GM10248 (cell line): ENCODE measurements at regions not wholly inside any gene's neighbourhood (a gene's known extent, or its start where the extent isn't known, plus 50 kb on each side); places are given as distances from the start of the nearest gene placed in this dataset.
"Not testable (repeated sequence)": the region's sequence is repeated elsewhere in the genome, so short reads cannot be mapped to it uniquely, and the experiment has no call there.

Experiments
- CTCF ChIA-PET: fragments of 300-600 bp; sonication (Branson Sonifier 250); formaldehyde crosslinking; extraction: SDS; loops from one replicate; lab custom pipeline; 2021; ENCODE audit warnings: antibody characterized with exemption; lab: Yijun Ruan, JAX
- POLR2A ChIA-PET: fragments of 350-650 bp; sonication (Branson Sonifier 250); formaldehyde crosslinking; extraction: SDS; loops from one replicate; lab custom pipeline; 2020; ENCODE audit warnings: antibody characterized with exemption; lab: Yijun Ruan, JAX
- DNase-seq: peaks from one replicate; pipeline ENCODE4 v3.0.0; 2012; ENCODE audit errors: extremely low spot score
- TF ChIP-seq, protein P1 (sequence below): IDR thresholded peaks from 2 replicates; pipeline ENCODE4 v1.5.1; 2012; ENCODE audit warnings: mild to moderate bottlenecking, low read depth; ENCODE audit errors: extremely low read depth, missing control alignments, control extremely low read depth

DNA sequence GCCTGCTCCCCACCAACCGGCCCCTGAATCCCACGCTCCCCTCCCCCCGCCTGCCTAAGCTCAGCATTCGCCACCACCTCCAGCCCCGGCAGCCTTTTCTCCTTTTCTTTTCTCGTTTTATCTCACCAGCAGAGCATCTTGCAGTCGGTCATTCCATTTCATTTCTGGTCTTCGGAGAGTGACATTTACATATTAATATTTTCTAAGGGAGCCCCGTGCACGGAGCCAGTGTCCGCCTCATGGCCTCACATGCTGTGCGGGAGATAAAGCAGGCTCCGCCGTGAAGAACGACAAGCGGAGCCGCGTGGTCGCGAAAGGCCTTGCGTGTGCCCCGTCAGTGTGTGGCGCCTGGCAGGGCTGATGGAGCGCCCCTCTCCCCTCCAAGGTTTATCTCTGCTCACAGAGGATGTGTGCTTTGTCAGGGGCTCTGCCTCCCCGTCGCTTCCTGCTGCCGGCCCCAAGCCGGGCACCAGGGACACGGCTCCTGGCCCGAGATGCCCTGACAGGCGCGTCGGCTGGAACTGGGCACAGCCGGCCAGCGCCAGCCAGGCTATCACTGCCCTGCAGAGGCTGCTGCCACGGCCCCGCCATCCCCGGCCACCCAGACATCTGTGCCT lies 95.5 kb upstream of the GSE1 start:
- no peak for DNase-seq
- CTCF ChIA-PET: no interaction called here
- POLR2A ChIA-PET: no interaction called here
- TF ChIP-seq, protein P1, sequence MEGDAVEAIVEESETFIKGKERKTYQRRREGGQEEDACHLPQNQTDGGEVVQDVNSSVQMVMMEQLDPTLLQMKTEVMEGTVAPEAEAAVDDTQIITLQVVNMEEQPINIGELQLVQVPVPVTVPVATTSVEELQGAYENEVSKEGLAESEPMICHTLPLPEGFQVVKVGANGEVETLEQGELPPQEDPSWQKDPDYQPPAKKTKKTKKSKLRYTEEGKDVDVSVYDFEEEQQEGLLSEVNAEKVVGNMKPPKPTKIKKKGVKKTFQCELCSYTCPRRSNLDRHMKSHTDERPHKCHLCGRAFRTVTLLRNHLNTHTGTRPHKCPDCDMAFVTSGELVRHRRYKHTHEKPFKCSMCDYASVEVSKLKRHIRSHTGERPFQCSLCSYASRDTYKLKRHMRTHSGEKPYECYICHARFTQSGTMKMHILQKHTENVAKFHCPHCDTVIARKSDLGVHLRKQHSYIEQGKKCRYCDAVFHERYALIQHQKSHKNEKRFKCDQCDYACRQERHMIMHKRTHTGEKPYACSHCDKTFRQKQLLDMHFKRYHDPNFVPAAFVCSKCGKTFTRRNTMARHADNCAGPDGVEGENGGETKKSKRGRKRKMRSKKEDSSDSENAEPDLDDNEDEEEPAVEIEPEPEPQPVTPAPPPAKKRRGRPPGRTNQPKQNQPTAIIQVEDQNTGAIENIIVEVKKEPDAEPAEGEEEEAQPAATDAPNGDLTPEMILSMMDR: no peak

DNA sequence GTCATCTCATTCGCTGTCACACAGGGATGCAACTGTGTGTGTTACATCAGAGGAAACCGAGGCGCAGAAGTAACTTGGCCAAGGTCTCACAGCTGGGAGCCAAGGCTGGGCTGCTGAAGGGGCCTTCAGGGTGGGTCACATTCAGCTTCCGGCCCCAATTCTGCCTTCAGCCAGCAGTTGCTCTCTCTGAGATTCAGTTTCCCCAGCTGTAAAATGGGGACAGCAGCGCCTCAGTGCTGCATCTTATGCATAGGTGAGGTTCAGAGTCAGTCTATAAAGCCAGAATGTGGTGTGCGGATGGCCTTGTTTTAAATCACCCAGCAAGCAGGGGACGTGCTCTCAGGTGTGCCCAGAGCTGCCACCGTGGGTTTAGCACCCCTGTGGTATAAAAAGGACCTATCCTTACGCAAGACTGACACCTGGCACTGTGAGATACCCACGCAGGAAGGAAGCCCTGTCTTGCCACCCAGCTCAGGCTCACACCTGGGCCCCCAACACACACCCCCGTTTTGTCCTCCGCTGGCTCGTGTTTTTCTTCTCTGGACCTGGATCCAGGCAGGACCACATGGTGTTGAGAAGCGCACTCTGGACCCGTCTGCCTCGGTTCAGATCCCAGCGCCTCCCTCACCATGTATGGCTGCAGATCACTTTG lies 94.6 kb upstream of the GSE1 start:
- TF ChIP-seq, protein P1: no peak
- no peak for DNase-seq
- ChIA-PET CTCF (no interaction called here), POLR2A (no interaction called here)

DNA sequence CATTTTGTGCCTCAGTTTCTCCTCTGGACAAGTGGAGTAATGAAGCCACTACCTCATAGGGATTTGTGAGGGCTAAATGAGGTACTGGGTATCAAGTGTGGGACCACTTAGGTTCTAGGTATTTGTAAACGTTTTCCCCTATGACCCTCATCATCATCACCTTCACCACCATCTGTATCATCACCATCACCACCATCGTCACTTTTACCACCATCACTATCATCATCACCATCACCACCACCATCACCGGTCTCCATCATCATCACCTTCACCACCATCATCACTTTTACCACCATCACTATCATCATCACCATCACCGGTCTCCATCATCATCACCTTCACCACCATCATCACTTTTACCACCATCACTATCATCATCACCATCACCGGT lies 94.1 kb upstream of the GSE1 start:
- POLR2A ChIA-PET, DNase-seq, CTCF ChIA-PET: not testable (repeated sequence)

DNA sequence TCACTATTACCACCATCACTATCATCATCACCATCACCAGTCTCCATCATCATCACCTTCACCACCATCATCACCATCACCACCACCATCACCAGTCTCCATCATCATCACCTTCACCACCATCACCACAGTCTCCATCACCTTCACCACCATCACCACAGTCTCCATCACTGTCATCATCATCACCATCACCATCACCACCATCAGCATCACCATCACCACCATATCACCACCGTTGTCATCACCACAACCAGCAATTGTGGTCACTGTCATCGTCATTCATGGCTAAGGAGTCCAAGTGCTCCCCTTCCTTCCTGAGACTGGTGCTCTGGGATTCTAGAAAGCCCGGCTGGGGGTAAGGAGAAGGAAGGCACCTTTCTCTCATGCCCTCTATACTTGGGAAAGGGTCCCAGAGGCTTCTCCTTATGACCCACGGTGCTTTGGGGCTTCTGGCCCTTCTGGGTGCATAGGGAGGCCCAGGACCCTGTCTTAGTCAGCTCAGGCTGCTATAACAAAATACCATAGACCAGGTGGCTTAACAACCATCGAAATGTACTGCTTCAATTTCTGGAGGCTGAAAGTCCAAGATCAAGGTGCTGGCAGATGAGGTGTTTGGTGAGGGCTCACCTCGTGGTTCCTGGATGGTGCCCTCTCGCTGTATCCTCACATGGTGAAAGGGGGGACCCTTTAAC lies 93.4 kb upstream of the GSE1 start:
- CTCF ChIA-PET: interaction anchor here (1.2 kb wide), 1 partner anchor 29 kb away, joined by 3 read pairs; no protein-coding TSS in a partner anchor
- POLR2A ChIA-PET: no interaction called here
- no peak for DNase-seq
- TF ChIP-seq, protein P1: no peak

DNA sequence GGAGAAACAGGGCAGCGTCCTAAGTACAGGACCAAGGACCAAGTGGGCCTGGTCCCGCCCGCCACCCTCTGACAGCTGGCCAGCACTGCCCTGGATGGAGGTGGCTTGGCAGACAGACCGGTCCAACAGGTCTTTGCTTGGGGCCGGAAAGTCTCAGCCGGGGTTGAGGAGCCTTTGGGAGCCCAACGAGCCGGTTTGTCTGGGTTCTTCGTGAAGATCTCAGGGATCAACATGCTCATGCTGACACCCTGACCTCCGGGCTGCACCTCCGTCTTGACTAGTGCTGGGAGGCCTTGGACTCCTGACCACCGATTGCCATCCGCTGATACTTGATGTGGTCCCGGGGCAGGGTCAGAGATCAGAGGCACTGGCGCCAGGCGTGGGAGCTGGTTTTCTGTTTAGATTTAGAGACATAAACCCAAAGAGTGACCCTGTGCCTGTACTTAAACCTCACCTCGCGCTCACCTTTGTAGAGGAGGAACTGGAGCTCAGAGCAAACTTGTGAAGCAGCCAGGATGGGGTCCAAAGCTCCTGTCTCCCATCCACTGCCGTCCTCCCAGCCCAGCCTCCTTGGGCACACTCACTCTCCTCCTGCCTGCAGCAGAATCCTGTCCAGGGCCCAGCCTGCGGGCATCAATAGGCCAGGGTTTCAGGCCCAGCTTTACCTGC lies 92.1 kb upstream of the GSE1 start:
- POLR2A ChIA-PET: no interaction called here
- CTCF ChIA-PET: interaction anchor here (1.5 kb wide), 1 partner anchor 10 kb away, joined by 4 read pairs; no protein-coding TSS in a partner anchor

DNA sequence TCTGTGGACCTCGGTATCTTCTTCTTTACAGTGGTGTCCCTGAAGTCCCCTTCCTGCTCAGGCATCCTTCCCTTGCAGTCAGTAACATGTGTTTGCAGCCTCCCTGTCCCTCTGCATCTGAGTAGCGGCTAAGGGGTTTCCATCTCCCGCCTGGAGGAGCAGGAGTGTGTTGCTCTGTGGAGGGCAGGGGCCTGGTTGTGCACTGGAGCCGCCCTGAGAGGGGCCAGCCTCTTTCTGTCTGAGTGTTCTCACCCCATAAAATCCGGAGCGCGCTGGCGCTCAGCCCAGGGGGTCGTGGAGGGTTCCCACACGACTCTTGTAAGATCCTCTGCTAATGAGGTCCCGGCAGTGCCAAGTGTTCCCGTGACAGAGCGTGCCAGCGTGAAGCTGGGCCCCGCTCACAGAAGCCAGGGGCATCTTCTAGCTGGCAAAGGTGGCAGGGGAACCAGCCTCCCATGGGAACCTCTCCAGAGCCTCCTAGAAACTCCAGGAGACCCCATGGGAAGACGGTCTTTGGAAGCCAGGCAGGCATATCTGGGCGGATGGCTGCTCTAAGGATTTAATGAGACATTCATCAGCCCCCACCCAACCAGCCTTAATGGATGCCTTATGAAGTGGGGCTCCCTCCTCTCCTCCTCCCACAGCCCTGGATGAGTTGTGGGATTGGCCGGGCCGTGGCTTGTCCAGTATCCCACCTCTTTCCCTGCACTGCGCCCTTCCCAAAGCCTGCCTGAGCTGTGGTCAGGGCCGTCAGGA lies 91.4 kb upstream of the GSE1 start:
- CTCF ChIA-PET: interaction anchor here (1.5 kb wide), 1 partner anchor 10 kb away, joined by 4 read pairs; no protein-coding TSS in a partner anchor
- no peak for DNase-seq
- POLR2A ChIA-PET: no interaction called here
- TF ChIP-seq, protein P1: no peak

More for the DNA sequence above, 92.1 kb upstream of the GSE1 start:
- no peak for DNase-seq
- TF ChIP-seq, protein P1: no peak
